MCF 10A (cell line): ENCODE measurements at regions not wholly inside any gene's neighbourhood (a gene's known extent, or its start where the extent isn't known, plus 50 kb on each side); places are given as distances from the start of the nearest gene placed in this dataset.

Source experiments
- BruUV-seq: library from RNA; stranded (reverse); fragments of 400-500 nt; replicated peaks from 2 replicates; lab custom pipeline; 2021; lab: Mats Ljungman, UMichigan
- CTCF ChIA-PET: fragments of 300-600 bp; sonication (Branson Sonifier 250); formaldehyde crosslinking; extraction: SDS; loops from one replicate; lab custom pipeline; 2021; ENCODE audit warnings: antibody characterized with exemption, inconsistent platforms; lab: Yijun Ruan, JAX
- POLR2A ChIA-PET: fragments of 300-600, 350-650 bp; sonication (Branson Sonifier 250); formaldehyde crosslinking; extraction: SDS; loops from one replicate; lab custom pipeline; 2020; ENCODE audit warnings: antibody characterized with exemption, inconsistent platforms; lab: Yijun Ruan, JAX
- DNase-seq: peaks from one replicate; pipeline ENCODE4 v3.0.0-alpha.2; 2018; ENCODE audit not compliant: unreplicated experiment
- H3K27ac Mint-ChIP-seq: one replicate; pipeline ENCODE4 v1.8.0; 2022; ENCODE audit warnings: mild to moderate bottlenecking, low read depth, mixed read lengths; ENCODE audit not compliant: unreplicated experiment
- H3K27me3 Mint-ChIP-seq: one replicate; pipeline ENCODE4 v1.8.0; 2022; ENCODE audit warnings: mixed read lengths; ENCODE audit not compliant: insufficient read depth, unreplicated experiment
- H3K36me3 Mint-ChIP-seq: one replicate; pipeline ENCODE4 v1.8.0; 2022; ENCODE audit warnings: mild to moderate bottlenecking, moderate library complexity, mixed read lengths; ENCODE audit not compliant: insufficient read depth, unreplicated experiment
- H3K4me1 Mint-ChIP-seq: one replicate; pipeline ENCODE4 v1.8.0; 2022; ENCODE audit warnings: mixed read lengths; ENCODE audit not compliant: insufficient read depth, unreplicated experiment
- H3K4me3 Mint-ChIP-seq: one replicate; pipeline ENCODE4 v1.8.0; 2022; ENCODE audit warnings: mild to moderate bottlenecking, moderate library complexity, mixed read lengths; ENCODE audit not compliant: unreplicated experiment
- H3K9me3 Mint-ChIP-seq: one replicate; pipeline ENCODE4 v1.8.0; 2022; ENCODE audit warnings: mixed read lengths; ENCODE audit not compliant: unreplicated experiment
- CTCF ChIP-seq: fragments of 200-600 bp; IDR thresholded peaks from one replicate; pipeline ENCODE4 v1.8.0; 2022; ENCODE audit warnings: antibody characterized with exemption, mild to moderate bottlenecking; ENCODE audit not compliant: unreplicated experiment
- intact Hi-C: fragments of 100-400 bp; cut with micrococcal nuclease; formaldehyde crosslinking; loops from 2 replicates; pipeline ENCODE4 v1.14.1; 2022

DNA sequence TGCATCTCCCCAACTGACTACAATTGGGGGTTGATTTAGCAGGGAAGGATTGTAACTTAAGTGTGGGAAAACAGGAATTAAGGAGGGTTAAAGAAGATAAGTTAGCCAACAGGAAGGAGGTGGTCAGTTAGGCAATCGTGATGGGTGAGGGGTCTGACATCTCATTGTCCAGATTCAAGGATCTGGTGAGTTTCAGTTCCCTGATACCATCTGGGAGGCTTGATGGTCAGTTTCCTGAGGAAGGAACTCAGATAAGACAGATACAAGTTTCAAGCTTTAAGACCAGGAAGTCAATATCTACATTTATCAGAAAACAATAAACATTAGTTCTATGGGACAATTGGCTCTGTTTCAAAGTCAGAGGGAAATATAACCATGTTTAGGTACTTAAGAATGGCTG, 601.8 kb downstream of the SLITRK6 start:
- POLR2A ChIA-PET: no interaction called here
- BruUV-seq: no TSS peak
- Mint-ChIP-seq H3K27ac (no peak overlapping the region), H3K27me3 (no peaks in the 10 kb centered on the region), H3K4me1 (no peaks in the 10 kb centered on the region), H3K36me3 (no peaks in the 10 kb centered on the region), H3K4me3 (no peak overlapping the region), H3K9me3 (peaks cover 9% of the 10 kb centered on the region)
- intact Hi-C loops: no loop called here
- no peak for TF ChIP-seq CTCF
- CTCF ChIA-PET: no interaction called here
- no peak for DNase-seq

DNA sequence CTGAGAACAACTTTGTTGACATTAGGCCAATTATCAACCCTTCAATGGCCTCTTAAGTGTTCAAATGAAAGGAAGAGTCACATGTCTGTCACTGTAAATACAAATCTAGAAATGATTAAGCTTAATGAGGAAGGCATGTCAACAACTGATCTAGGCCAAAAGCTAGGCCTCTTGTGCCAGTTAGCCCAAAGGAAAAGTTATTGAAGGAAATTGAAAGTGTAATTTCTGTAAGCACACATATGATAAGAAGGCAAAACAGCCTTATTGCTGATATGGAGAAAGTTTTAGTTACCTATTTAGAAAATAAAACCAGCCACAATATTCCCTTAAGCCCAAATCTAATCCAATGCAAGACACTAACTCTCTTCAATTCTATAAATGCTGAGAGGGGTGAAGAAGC, 604.7 kb downstream of the SLITRK6 start:
- no peak for TF ChIP-seq CTCF
- ChIA-PET POLR2A (no interaction called here), CTCF (no interaction called here)
- BruUV-seq: no TSS peak
- H3K4me3 Mint-ChIP-seq: no peak overlapping the region
- intact Hi-C loops: no loop called here
- H3K36me3 Mint-ChIP-seq: no peaks in the 10 kb centered on the region
- H3K27me3 Mint-ChIP-seq: no peaks in the 10 kb centered on the region
- no peak overlapping the region for H3K27ac Mint-ChIP-seq
- H3K4me1 Mint-ChIP-seq: no peaks in the 10 kb centered on the region
- peaks cover 9% of the 10 kb centered on the region for H3K9me3 Mint-ChIP-seq
- DNase-seq: no peak

DNA sequence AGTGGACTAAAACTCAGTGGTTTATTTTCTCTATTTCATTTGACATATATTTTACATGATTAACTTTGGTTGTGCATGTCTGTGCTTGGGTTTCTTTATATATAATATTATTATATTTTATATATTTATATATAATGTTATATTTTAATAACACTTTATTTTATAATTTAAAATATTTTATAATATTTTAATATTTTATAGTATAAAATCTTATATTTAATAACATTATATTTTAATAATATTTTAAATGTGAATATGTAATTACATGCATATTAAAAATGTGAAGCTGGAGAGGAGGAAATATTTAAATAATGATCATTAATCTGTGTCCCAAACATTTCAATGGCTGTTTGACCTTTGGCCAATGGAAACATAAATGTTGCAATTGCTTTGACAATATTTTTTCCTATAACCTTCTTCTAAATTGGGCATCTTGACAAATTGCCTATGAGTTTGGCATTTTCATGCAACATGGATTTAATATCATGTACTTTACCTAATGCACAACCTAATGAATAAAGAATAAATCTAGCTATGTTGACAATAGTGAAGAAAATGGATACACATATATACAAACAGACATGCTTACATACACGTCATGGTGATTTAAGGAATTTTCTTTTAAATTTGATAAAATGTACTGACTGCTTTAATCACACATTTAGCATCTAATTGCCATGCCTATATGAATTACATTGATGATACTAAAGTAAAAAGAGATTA, 607.1 kb downstream of the SLITRK6 start:
- H3K27ac Mint-ChIP-seq: no peak overlapping the region
- ChIA-PET CTCF (no interaction called here), POLR2A (no interaction called here)
- H3K4me3 Mint-ChIP-seq: no peak overlapping the region
- no TSS peak for BruUV-seq
- no peaks in the 10 kb centered on the region for H3K36me3 Mint-ChIP-seq
- intact Hi-C loops: no loop called here
- H3K27me3 Mint-ChIP-seq: no peaks in the 10 kb centered on the region
- no peaks in the 10 kb centered on the region for H3K4me1 Mint-ChIP-seq
- TF ChIP-seq CTCF: no peak
- no peak for DNase-seq
- H3K9me3 Mint-ChIP-seq: peaks cover 4% of the 10 kb centered on the region

DNA sequence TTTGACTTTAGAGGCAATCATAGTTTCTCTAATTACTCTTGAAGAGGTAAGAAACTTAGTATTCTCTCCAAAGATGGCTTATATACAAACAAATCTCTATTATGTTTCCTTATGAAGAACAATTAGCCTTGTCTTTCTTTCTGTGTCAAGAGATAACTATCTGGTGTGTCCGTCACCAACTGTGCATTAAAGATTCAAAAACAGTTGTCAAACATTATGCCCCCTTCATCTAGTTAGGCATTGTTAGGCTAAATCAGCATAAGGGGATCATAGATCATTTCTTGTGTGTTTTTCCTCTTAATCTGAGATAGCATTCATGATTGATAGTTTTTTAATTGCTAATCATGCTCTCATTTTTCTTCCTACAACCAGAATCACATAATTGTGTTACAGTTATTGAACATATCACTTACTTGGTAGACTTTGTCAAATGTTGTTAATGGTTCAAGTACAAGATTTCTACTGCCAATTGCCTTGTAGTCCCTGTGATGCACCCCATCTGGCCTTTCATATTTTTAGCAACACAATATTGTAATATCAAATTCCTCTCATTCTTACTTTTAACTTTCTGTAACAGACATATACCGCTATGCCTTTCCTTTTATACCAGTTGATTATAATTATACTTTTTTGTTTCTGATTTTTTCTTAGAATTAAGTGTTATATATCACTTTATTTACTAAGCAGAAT, 612.7 kb downstream of the SLITRK6 start:
- no peak for TF ChIP-seq CTCF
- ChIA-PET CTCF (no interaction called here), POLR2A (no interaction called here)
- Mint-ChIP-seq H3K9me3 (peaks cover 5% of the 10 kb centered on the region), H3K27ac (no peak overlapping the region), H3K36me3 (no peaks in the 10 kb centered on the region), H3K4me3 (no peak overlapping the region), H3K4me1 (no peaks in the 10 kb centered on the region), H3K27me3 (no peaks in the 10 kb centered on the region)
- BruUV-seq: no TSS peak
- no peak for DNase-seq
- intact Hi-C loops: no loop called here
